ENCODE measurements at regions not wholly inside any gene's neighbourhood (a gene's known extent, or its start where the extent isn't known, plus 50 kb on each side); places are given as distances from the start of the nearest gene placed in this dataset.

- WGBS, 2 donors (ENCODE audit: low coverage in 1 of 2): 94 to 100% methylated on average over 1 to 2 of the region's 5 CpGs
- no peak for ATAC-seq
Measured at GRCh38 chr1:178580096-178580495, 67.2 kb downstream of the TEX35 start.

GRCh38 chr1:178580876-178581275 lies 68.0 kb downstream of the TEX35 start:
- Histone ChIP-seq H3K4me3 (no peak overlapping the region), H3K27me3 (no peaks in the 10 kb centered on the region), H3K9me3 (no peaks in the 10 kb centered on the region), H3K4me1 (peaks cover 0 to 2% (median 0%) of the 10 kb centered on the region in 3 donors), H3K27ac (no peak overlapping the region), H3K36me3 (no peaks in the 10 kb centered on the region)
- TF ChIP-seq POLR2A (IDR thresholded peaks at IDR 0.05) (no peak), EP300 (IDR thresholded peaks at IDR 0.05) (no peak), POLR2AphosphoS5 (IDR thresholded peaks at IDR 0.05) (no peak), CTCF (IDR thresholded peaks at IDR 0.05) (no peak)
- no peak for ATAC-seq
- 79 to 80% methylated on average over 1 to 3 of the region's 5 CpGs for whole genome bisulfite sequencing, 2 donors (ENCODE audit: low coverage in 1 of 2)

More at GRCh38 chr1:178580096-178580495, 67.2 kb downstream of the TEX35 start:
- Histone ChIP-seq H3K4me3 (no peak overlapping the region), H3K27ac (no peak overlapping the region), H3K9me3 (no peaks in the 10 kb centered on the region), H3K27me3 (no peaks in the 10 kb centered on the region), H3K4me1 (peaks cover 0 to 7% (median 0%) of the 10 kb centered on the region in 3 donors), H3K36me3 (no peaks in the 10 kb centered on the region)
- TF ChIP-seq EP300 (IDR thresholded peaks at IDR 0.05): no peak
- TF ChIP-seq CTCF (IDR thresholded peaks at IDR 0.05): no peak
- no peak for TF ChIP-seq POLR2A (IDR thresholded peaks at IDR 0.05)
- no peak for TF ChIP-seq POLR2AphosphoS5 (IDR thresholded peaks at IDR 0.05)

- TF ChIP-seq POLR2A (IDR thresholded peaks at IDR 0.05): no peak
- no peak for TF ChIP-seq EP300 (IDR thresholded peaks at IDR 0.05)
- no peak for TF ChIP-seq POLR2AphosphoS5 (IDR thresholded peaks at IDR 0.05)
- no peak for TF ChIP-seq CTCF (IDR thresholded peaks at IDR 0.05)
- Histone ChIP-seq H3K9me3 (no peaks in the 10 kb centered on the region), H3K27ac (no peak overlapping the region), H3K4me3 (no peak overlapping the region), H3K36me3 (no peaks in the 10 kb centered on the region), H3K27me3 (no peaks in the 10 kb centered on the region), H3K4me1 (no peaks in the 10 kb centered on the region)
- 63 to 83% methylated on average over 1 to 2 of the region's 12 CpGs for WGBS, 2 donors (ENCODE audit: low coverage in 1 of 2)
- ATAC-seq: no peak
Measured at GRCh38 chr1:178581351-178582303, 68.7 kb downstream of the TEX35 start.

GRCh38 chr1:178587096-178587495 lies 74.2 kb downstream of the TEX35 start:
- Histone ChIP-seq H3K27me3 (no peaks in the 10 kb centered on the region), H3K36me3 (no peaks in the 10 kb centered on the region)
- 92% methylated on average over 5 of the region's 5 CpGs; no CpG with 5 or more reads in 1 of the 2 donors for WGBS, 2 donors (ENCODE audit: low coverage in 1 of 2)

More at GRCh38 chr1:178587096-178587495, 74.2 kb downstream of the TEX35 start:
- ATAC-seq: no peak
- TF ChIP-seq POLR2A (IDR thresholded peaks at IDR 0.05): no peak
- no peak for TF ChIP-seq EP300 (IDR thresholded peaks at IDR 0.05)
- TF ChIP-seq CTCF (IDR thresholded peaks at IDR 0.05): no peak
- TF ChIP-seq POLR2AphosphoS5 (IDR thresholded peaks at IDR 0.05): no peak
- no peak overlapping the region for H3K27ac ChIP-seq
- no peaks in the 10 kb centered on the region for H3K9me3 ChIP-seq
- no peaks in the 10 kb centered on the region for H3K4me1 ChIP-seq
- H3K4me3 ChIP-seq: no peak overlapping the region

Measured in gastroesophageal sphincter (tissue), 4 donors.